ENCODE measurements at regions not wholly inside any gene's neighbourhood (a gene's known extent, or its start where the extent isn't known, plus 50 kb on each side); places are given as distances from the start of the nearest gene placed in this dataset.

GRCh38 chr5:107127878-107128277 is 542.9 kb downstream of the EFNA5 start:
- no peak for DNase-seq

DNA sequence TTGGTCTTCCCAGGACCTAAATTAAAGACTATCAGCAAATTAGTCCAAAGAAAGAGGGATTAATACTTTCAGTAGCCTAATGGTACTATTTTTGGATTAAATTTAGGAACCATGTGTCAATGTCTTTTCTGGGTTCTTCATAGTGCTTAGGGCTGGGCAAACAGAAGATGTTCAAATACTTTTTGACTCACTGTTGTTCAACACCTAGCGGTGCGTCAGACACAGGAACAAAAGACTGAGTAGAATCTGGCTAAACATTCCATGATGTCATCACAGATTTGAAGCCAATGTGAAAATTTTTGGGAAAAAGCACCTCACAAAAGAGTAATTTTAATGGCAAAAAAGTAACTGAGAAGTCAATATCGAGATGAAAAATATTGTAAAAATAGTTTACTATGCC is 544.4 kb downstream of the EFNA5 start:
- no peak for DNase-seq

- no peak for DNase-seq
Measured at GRCh38 chr5:107124376-107124775, 546.4 kb downstream of the EFNA5 start.

DNA sequence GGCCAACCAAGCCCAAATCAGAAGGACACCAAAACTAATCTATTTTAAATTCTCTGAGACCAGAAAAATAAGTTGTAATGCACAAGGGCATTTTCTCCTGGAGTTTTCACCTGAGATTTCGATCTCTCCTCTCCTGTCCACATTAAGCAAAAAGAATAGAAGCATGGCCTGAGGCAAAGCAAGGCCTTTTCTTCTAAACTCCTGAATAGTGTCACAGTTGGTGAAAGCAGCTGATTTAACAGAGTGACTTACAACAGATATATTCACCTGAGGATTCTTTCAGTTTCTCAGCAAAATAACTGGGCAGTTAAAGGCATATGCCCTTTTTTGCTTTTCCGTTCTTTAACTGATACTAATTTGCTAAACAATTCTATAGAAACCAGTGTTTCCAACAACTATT is 547.7 kb downstream of the EFNA5 start:
- DNase-seq: no peak

DNA sequence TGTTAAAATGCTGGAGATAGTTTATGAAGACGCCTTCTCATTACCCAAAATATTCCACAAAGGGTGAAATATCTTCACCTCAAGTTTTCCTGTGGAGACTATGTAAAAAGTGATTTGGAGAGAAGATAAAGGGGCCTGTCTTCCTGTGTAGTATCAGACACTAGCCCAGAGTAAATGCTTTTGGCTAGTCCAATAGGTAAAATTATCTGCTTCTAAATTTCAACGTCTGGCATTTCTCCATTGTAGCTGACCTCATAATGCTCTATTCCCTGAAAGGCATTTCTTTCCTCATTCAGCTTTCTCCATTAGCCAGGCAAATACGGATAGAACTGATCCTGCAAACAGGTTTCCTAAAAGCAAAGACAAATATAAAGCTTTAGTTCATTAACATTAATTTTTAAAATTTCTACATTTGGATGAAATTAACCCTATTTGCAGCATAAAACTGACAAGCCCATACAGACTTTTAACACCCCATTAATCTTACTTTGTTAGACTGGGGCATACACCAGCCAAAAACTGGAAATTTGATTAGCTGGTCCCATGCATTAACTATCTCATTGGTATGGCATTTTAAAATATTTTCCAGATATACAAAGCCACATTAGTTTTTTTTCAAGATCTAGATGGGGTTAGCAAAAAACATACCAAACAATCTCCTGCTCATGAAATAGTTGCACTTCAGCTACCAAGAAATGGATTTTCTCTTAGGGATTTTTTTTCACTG is 548.8 kb downstream of the EFNA5 start:
- DNase-seq: no peak

GRCh38 chr5:107119656-107120055 is 551.1 kb downstream of the EFNA5 start:
- no peak for DNase-seq

DNA sequence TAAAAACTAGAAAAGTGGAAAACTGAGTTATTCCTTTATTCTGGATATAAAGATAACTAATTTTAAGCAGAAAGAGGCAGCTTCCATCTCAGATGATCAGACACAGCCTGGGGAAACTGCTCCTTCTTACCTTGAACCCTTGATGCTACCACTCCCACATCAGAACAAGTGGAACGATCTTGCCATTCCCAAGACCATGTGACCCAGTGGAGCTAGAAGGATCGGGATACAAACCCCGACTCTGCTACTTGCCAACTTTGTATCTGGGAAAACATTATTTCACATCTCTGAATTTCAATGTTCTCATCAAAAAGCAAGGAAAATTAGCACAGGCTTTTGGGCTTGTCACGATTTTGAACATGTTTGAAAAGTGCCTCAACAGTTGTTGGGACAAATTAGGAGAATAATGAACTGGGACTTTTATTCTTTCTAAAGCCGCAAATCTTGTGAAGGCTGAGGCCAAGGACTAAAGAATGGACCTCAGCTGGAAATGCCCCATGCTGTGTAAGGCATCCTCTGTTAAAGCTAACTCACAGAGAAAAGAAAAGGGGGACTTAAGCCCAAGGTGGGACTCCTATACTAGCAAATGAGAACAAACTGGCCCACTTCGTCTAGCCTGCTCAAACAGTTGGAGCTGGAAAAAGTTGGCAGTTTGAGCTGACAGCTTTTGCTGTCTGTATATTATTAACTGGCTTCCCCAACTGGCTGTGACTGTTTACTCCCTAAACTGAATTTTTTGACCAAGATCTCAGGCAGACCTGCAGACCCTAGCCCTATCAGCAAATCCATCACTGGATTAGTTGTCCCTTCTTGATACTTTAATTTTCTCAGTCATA is 552.3 kb downstream of the EFNA5 start:
- no peak for DNase-seq

GRCh38 chr5:107112216-107112615 is 558.5 kb downstream of the EFNA5 start:
- DNase-seq: peak; percentile 15

DNA sequence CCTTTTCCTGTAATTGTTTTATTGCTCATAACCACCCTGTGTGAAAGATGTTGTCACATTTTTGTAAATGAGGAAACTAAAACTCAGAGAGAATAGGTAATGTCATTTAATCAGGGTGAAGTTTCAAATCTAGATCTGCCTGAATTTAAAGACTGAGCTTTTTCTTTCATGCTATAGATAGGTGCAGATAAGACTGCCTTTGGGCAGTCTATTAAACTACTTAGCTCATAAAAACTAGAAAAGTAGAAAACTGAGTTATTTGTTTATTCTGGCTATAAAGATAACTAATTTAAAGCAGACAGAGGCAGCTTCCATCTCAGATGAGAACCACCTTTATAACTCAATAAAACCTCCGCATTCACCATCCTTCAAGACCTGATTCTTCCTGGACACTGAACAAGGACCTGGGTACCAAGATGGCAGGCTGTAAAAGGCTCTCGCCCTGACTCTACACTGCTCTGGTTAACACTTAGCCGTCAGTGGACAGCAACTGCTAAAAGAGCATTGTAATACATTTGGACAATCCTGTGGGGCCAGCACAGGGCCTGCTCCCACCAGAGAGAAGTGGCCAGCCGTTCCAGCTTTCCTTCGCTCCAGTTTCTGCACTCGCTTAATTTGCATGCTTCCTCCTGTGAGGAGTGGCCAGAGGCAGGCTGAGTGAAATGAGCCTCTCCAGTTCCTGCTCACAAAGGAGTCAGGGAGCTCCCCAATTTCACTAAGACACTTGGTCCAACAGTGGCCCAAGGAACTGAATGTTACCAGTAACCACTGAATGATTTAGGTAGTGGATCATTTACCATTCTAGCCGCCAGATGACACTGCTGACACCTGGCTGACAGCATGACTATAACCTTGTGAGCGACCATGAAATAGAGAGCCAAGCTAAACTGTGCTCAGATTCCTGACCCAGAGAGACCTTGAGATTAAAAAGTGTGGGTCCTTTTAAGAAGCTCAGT is 566.4 kb downstream of the EFNA5 start:
- DNase-seq: no peak

GRCh38 chr5:107103522-107103921 is 567.2 kb downstream of the EFNA5 start:
- DNase-seq: no peak

GRCh38 chr5:107100121-107100520 is 570.6 kb downstream of the EFNA5 start:
- no peak for DNase-seq

- no peak for DNase-seq
Measured at GRCh38 chr5:107099506-107099905, 571.2 kb downstream of the EFNA5 start.

DNA sequence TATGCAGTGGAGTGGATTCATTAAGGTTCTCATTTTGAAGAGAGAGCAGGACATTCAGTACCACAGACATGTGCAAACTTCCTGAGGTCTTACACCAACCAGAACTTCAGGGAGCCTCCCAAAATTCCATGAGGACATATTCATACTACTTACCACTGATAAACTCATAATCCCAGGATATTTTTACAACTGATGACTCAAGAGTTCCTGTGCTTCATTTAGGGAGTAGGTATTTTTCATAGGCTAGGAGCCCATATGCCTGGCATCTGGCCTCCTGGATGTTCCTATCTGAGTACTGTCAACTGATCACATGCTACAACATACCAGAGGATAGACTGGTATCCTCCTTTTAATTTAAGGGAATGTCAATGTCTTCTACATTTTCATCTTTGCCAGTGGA is 578.0 kb downstream of the EFNA5 start:
- DNase-seq: peak; percentile 19

DNA sequence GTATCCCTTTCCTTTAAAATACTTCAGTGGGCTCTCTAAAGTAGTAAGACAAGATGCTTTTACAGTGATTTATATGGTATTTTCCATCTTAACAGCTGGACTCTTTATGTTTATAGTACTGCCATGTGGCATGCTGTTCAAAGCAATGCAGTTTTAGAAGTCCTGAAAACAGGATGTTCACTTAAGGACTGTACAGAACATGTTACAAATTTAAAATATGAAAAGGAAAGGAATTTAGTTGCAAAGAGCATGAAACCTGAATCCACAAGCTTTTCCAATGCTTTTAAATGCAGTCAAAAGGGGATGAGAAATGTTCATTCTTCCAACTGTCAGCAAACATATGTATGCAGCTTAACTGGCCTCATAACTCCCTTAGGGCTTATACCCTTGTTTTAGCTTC is 580.2 kb downstream of the EFNA5 start:
- no peak for DNase-seq

DNA sequence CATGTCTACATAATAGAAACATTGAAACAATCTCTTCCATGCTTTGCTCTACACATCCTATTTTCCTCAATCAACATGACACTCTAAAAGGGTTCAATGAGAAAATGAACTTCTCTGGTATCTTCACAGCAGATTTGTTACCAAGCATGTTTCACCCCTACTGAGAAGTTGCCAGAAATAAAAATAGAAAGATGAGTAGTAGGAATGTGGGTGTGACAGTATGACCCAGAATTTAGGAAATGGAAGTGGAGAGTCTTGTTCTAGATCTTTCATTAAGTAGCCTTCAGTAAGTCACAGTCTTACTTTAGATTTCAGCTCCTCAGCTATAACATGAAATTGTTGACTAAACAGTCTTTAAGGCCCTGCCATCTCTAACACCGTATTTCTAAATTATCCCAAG is 581.8 kb downstream of the EFNA5 start:
- DNase-seq: no peak

- DNase-seq: no peak
Measured at GRCh38 chr5:107085572-107085971, 585.2 kb downstream of the EFNA5 start.

DNA sequence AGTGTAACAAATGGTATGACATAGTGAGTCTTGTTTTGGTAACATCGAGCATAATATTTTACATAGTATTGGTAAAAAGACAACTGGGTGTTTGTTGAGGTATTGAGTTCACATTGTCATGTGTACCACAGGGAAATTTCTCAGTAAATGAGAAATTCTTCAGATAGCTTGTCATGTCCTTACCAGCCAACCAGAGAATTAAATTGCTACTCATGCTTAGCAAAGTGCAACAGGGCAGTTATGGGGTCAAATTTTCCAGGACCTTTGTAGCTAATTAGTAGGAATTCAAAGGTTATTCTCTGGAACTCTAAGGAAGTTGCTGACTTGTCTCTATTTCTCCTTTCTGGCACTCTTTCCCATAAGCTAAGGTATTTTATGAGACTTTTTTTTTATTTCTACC is 595.7 kb downstream of the EFNA5 start:
- DNase-seq: no peak

GRCh38 chr5:107072967-107073366 is 597.8 kb downstream of the EFNA5 start:
- DNase-seq: no peak

GRCh38 chr5:107072440-107072839 is 598.3 kb downstream of the EFNA5 start:
- DNase-seq: peak; percentile 14

- DNase-seq: no peak
Measured at GRCh38 chr5:107068782-107069181, 602.0 kb downstream of the EFNA5 start.

DNA sequence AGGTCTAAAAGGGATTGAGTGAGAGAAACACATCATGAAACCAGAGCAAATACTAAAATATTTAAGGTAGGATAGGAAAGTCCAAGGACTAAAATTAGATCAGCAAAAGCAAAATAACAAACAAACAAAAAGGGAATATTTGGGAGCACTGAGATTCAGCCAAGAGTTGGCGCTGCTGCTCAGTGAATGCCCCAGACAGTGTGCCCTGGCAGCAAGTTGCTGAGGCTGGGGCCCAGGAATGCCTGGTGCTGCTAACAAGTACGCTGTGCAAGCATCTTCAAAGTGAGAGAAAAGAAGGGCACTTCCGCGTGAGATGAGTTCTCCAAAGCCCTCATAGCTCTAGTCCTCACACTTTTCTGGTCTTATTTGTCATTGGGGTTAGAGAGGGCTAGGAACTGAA is 603.3 kb downstream of the EFNA5 start:
- peak; percentile 11 for DNase-seq

GRCh38 chr5:107063511-107063910 is 607.2 kb downstream of the EFNA5 start:
- DNase-seq: peak; percentile 2

- no peak for DNase-seq
Measured at GRCh38 chr5:107058803-107059202, 611.9 kb downstream of the EFNA5 start.
